GM23338 (cell line): ENCODE measurements at regions not wholly inside any gene's neighbourhood (a gene's known extent, or its start where the extent isn't known, plus 50 kb on each side); places are given as distances from the start of the nearest gene placed in this dataset.

Experiments used
- ATAC-seq: fragments of 200-7000 bp; cut with Tn5 transposase; 3 replicates; pipeline ENCODE4 v1.9.1; 2020
- DNase-seq: peaks from one replicate; pipeline ENCODE4 v3.0.0-alpha.2; 2015; ENCODE audit warnings: low spot score
- H2AFZ ChIP-seq: fragments of 200-600 bp; sonication (generic); 2 replicates; pipeline ENCODE4 v1.8.0; 2016; ENCODE audit warnings: antibody characterized with exemption, mild to moderate bottlenecking, moderate library complexity
- H3F3A ChIP-seq: fragments of 200-600 bp; sonication (generic); replicated peaks from 2 replicates; pipeline ENCODE4 v1.8.0; 2017; ENCODE audit warnings: antibody characterized with exemption, mixed run types, low read depth
- H3K27ac ChIP-seq: fragments of 200-600 bp; sonication (generic); 2 replicates; pipeline ENCODE4 v1.6.1; 2016; ENCODE audit warnings: low read depth
- H3K27me3 ChIP-seq: fragments of 200-600 bp; sonication (generic); 2 replicates; pipeline ENCODE4 v1.8.0; 2016; ENCODE audit warnings: mild to moderate bottlenecking, mixed run types, moderate library complexity; ENCODE audit not compliant: insufficient read depth
- H3K36me3 ChIP-seq: fragments of 200-600 bp; sonication (generic); 2 replicates; pipeline ENCODE4 v1.8.0; 2016; ENCODE audit warnings: mild to moderate bottlenecking; ENCODE audit not compliant: insufficient read depth
- H3K4me1 ChIP-seq: fragments of 200-600 bp; sonication (generic); 2 replicates; pipeline ENCODE4 v1.8.0; 2016; ENCODE audit warnings: mild to moderate bottlenecking, moderate library complexity; ENCODE audit not compliant: insufficient read depth
- H3K4me2 ChIP-seq: fragments of 200-600 bp; sonication (generic); 2 replicates; pipeline ENCODE4 v1.7.1; 2017; ENCODE audit warnings: mixed run types
- H3K4me3 ChIP-seq: fragments of 200-600 bp; sonication (generic); 2 replicates; pipeline ENCODE4 v1.6.1; 2016; ENCODE audit warnings: mixed run types
- H3K79me2 ChIP-seq: fragments of 200-600 bp; sonication (generic); replicated peaks from 2 replicates; pipeline ENCODE4 v1.8.0; 2017; ENCODE audit warnings: mild to moderate bottlenecking; ENCODE audit not compliant: insufficient read depth
- H3K9me2 ChIP-seq: fragments of 200-600 bp; sonication (generic); 2 replicates; pipeline ENCODE4 v1.8.0; 2017; ENCODE audit not compliant: insufficient read depth
- H4K20me1 ChIP-seq: fragments of 200-600 bp; sonication (generic); replicated peaks from 2 replicates; pipeline ENCODE4 v1.8.0; 2017; ENCODE audit warnings: mild to moderate bottlenecking; ENCODE audit not compliant: insufficient read depth
- H3K27ac Mint-ChIP-seq: 2 replicates; pipeline ENCODE4 v1.8.0; 2020; ENCODE audit warnings: inconsistent platforms, mild to moderate bottlenecking, moderate library complexity, mixed read lengths
- H3K27me3 Mint-ChIP-seq: 3 replicates; pipeline ENCODE4 v1.8.0; 2022; ENCODE audit warnings: low read depth, mild to moderate bottlenecking, moderate library complexity, mixed read lengths, inconsistent platforms; ENCODE audit not compliant: insufficient read depth, poor library complexity
- H3K36me3 Mint-ChIP-seq: 3 replicates; pipeline ENCODE4 v1.8.0; 2021; ENCODE audit warnings: low read depth, mild to moderate bottlenecking, inconsistent platforms, moderate library complexity, mixed read lengths
- H3K4me1 Mint-ChIP-seq: 3 replicates; pipeline ENCODE4 v1.8.0; 2020; ENCODE audit warnings: mild to moderate bottlenecking, inconsistent platforms, mixed read lengths
- H3K4me3 Mint-ChIP-seq: 3 replicates; pipeline ENCODE4 v1.8.0; 2021; ENCODE audit warnings: moderate library complexity, mild to moderate bottlenecking, inconsistent platforms, mixed read lengths
- H3K9me3 Mint-ChIP-seq: 3 replicates; pipeline ENCODE4 v1.8.0; 2020; ENCODE audit warnings: moderate library complexity, mild to moderate bottlenecking, inconsistent platforms, mixed read lengths
- CREB1 ChIP-seq: fragments of 250-450 bp; sonication (Bioruptor Pico); IDR thresholded peaks from 2 replicates; pipeline ENCODE4 v1.5.0; 2020; ENCODE audit warnings: low read depth, mild to moderate bottlenecking, moderate library complexity
- EZH2 ChIP-seq: fragments of 200-600 bp; sonication (generic); IDR thresholded peaks from one replicate; pipeline ENCODE4 v1.8.0; 2017; ENCODE audit warnings: antibody characterized with exemption, mild to moderate bottlenecking, low read depth; ENCODE audit not compliant: unreplicated experiment
- EZH2phosphoT487 ChIP-seq: fragments of 200-600 bp; sonication (generic); IDR thresholded peaks from one replicate; pipeline ENCODE4 v1.8.1; 2018; ENCODE audit warnings: antibody characterized with exemption; ENCODE audit not compliant: unreplicated experiment
- JUNB ChIP-seq: IDR thresholded peaks from one replicate; pipeline ENCODE4 v1.6.1; 2016; ENCODE audit warnings: antibody characterized with exemption; ENCODE audit not compliant: unreplicated experiment
- NANOG ChIP-seq: IDR thresholded peaks from 2 replicates; pipeline ENCODE4 v1.6.1; 2016; ENCODE audit warnings: antibody characterized with exemption, borderline replicate concordance
- POLR2AphosphoS5 ChIP-seq: IDR thresholded peaks from 2 replicates; pipeline ENCODE4 v1.6.1; 2016; ENCODE audit warnings: antibody characterized with exemption, low read depth
- STAT1 ChIP-seq: IDR thresholded peaks from one replicate; pipeline ENCODE4 v1.6.1; 2016; ENCODE audit warnings: antibody characterized with exemption; ENCODE audit not compliant: unreplicated experiment
- ZNF114 ChIP-seq: fragments of 250-450 bp; sonication (Bioruptor Pico); IDR thresholded peaks from 2 replicates; pipeline ENCODE4 v1.5.0; 2020; ENCODE audit warnings: mild to moderate bottlenecking, moderate library complexity
- ZNF331 ChIP-seq: fragments of 250-450 bp; sonication (Bioruptor Pico); IDR thresholded peaks from 2 replicates; pipeline ENCODE4 v1.5.0; 2020; ENCODE audit warnings: low read depth, mild to moderate bottlenecking, moderate library complexity
- TF ChIP-seq, protein P1 (sequence below): IDR thresholded peaks from 2 replicates; pipeline ENCODE4 v1.6.1; 2016; ENCODE audit warnings: antibody characterized with exemption
- TF ChIP-seq, protein P2 (sequence below), 2 experiments: fragments of 200-600 bp in 1 of 2; sonication (generic) in 1 of 2; conservative IDR thresholded peaks; 2 replicates each; pipeline versions ENCODE4 v1.5.1 to v1.6.1; 2016 to 2017; ENCODE audit warnings: antibody characterized with exemption in 2 of 2, low read depth in 2 of 2, mild to moderate bottlenecking in 2 of 2, moderate library complexity in 1 of 2
- TF ChIP-seq, protein P3 (sequence below): IDR thresholded peaks from one replicate; pipeline ENCODE4 v1.6.1; 2018; ENCODE audit warnings: antibody characterized with exemption; ENCODE audit not compliant: unreplicated experiment
- TF ChIP-seq, protein P4 (sequence below): fragments of 250-450 bp; sonication (Bioruptor Pico); IDR thresholded peaks from 2 replicates; pipeline ENCODE4 v1.5.0; 2020; ENCODE audit warnings: mild to moderate bottlenecking, moderate library complexity

DNA sequence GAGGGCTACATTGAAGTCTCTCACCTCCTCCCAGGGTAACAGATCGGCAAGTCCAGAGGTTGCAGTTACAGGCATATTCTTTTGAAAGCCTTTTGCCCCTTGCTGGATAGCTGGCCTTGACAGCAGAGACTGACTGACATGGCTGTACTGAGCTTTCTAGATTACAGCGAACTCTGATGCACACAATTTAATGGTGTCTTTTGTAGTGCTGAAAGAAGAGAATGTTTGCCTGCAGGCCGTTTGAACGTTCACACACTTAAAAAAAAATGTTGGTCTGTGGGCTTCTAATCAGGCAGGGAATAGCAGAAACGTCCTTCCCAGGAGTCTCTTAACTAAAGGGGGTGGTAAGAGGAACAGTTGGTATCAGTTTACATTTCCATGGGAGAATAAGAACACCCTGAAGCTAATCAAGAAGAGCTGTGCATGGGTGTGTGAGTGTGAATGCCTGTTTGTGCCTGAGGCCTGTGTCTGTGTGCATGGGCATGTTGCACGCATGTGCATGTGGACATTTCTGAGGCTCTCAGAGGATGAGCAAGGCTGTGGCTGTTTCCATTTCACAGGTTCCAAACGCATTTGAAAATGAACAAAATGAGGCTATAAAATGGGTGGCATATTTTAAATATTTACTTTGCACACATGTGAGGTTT, 213.9 kb upstream of the SSTR4 start:
- TF ChIP-seq CREB1 (CRISPR knock-in tag): no peak
- no peak for TF ChIP-seq EZH2phosphoT487
- TF ChIP-seq, protein P1, sequence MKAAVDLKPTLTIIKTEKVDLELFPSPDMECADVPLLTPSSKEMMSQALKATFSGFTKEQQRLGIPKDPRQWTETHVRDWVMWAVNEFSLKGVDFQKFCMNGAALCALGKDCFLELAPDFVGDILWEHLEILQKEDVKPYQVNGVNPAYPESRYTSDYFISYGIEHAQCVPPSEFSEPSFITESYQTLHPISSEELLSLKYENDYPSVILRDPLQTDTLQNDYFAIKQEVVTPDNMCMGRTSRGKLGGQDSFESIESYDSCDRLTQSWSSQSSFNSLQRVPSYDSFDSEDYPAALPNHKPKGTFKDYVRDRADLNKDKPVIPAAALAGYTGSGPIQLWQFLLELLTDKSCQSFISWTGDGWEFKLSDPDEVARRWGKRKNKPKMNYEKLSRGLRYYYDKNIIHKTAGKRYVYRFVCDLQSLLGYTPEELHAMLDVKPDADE: no peak
- TF ChIP-seq ZNF331: no peak
- TF ChIP-seq EZH2: no peak
- TF ChIP-seq ZNF114 (CRISPR knock-in tag): no peak
- no peak for TF ChIP-seq NANOG
- TF ChIP-seq, protein P2, sequence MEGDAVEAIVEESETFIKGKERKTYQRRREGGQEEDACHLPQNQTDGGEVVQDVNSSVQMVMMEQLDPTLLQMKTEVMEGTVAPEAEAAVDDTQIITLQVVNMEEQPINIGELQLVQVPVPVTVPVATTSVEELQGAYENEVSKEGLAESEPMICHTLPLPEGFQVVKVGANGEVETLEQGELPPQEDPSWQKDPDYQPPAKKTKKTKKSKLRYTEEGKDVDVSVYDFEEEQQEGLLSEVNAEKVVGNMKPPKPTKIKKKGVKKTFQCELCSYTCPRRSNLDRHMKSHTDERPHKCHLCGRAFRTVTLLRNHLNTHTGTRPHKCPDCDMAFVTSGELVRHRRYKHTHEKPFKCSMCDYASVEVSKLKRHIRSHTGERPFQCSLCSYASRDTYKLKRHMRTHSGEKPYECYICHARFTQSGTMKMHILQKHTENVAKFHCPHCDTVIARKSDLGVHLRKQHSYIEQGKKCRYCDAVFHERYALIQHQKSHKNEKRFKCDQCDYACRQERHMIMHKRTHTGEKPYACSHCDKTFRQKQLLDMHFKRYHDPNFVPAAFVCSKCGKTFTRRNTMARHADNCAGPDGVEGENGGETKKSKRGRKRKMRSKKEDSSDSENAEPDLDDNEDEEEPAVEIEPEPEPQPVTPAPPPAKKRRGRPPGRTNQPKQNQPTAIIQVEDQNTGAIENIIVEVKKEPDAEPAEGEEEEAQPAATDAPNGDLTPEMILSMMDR (conservative IDR thresholded peaks at IDR 0.05; ENCODE audit: low read depth in 2 of 2): no peak
- TF ChIP-seq, protein P3, sequence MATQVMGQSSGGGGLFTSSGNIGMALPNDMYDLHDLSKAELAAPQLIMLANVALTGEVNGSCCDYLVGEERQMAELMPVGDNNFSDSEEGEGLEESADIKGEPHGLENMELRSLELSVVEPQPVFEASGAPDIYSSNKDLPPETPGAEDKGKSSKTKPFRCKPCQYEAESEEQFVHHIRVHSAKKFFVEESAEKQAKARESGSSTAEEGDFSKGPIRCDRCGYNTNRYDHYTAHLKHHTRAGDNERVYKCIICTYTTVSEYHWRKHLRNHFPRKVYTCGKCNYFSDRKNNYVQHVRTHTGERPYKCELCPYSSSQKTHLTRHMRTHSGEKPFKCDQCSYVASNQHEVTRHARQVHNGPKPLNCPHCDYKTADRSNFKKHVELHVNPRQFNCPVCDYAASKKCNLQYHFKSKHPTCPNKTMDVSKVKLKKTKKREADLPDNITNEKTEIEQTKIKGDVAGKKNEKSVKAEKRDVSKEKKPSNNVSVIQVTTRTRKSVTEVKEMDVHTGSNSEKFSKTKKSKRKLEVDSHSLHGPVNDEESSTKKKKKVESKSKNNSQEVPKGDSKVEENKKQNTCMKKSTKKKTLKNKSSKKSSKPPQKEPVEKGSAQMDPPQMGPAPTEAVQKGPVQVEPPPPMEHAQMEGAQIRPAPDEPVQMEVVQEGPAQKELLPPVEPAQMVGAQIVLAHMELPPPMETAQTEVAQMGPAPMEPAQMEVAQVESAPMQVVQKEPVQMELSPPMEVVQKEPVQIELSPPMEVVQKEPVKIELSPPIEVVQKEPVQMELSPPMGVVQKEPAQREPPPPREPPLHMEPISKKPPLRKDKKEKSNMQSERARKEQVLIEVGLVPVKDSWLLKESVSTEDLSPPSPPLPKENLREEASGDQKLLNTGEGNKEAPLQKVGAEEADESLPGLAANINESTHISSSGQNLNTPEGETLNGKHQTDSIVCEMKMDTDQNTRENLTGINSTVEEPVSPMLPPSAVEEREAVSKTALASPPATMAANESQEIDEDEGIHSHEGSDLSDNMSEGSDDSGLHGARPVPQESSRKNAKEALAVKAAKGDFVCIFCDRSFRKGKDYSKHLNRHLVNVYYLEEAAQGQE: no peak
- TF ChIP-seq, protein P4, sequence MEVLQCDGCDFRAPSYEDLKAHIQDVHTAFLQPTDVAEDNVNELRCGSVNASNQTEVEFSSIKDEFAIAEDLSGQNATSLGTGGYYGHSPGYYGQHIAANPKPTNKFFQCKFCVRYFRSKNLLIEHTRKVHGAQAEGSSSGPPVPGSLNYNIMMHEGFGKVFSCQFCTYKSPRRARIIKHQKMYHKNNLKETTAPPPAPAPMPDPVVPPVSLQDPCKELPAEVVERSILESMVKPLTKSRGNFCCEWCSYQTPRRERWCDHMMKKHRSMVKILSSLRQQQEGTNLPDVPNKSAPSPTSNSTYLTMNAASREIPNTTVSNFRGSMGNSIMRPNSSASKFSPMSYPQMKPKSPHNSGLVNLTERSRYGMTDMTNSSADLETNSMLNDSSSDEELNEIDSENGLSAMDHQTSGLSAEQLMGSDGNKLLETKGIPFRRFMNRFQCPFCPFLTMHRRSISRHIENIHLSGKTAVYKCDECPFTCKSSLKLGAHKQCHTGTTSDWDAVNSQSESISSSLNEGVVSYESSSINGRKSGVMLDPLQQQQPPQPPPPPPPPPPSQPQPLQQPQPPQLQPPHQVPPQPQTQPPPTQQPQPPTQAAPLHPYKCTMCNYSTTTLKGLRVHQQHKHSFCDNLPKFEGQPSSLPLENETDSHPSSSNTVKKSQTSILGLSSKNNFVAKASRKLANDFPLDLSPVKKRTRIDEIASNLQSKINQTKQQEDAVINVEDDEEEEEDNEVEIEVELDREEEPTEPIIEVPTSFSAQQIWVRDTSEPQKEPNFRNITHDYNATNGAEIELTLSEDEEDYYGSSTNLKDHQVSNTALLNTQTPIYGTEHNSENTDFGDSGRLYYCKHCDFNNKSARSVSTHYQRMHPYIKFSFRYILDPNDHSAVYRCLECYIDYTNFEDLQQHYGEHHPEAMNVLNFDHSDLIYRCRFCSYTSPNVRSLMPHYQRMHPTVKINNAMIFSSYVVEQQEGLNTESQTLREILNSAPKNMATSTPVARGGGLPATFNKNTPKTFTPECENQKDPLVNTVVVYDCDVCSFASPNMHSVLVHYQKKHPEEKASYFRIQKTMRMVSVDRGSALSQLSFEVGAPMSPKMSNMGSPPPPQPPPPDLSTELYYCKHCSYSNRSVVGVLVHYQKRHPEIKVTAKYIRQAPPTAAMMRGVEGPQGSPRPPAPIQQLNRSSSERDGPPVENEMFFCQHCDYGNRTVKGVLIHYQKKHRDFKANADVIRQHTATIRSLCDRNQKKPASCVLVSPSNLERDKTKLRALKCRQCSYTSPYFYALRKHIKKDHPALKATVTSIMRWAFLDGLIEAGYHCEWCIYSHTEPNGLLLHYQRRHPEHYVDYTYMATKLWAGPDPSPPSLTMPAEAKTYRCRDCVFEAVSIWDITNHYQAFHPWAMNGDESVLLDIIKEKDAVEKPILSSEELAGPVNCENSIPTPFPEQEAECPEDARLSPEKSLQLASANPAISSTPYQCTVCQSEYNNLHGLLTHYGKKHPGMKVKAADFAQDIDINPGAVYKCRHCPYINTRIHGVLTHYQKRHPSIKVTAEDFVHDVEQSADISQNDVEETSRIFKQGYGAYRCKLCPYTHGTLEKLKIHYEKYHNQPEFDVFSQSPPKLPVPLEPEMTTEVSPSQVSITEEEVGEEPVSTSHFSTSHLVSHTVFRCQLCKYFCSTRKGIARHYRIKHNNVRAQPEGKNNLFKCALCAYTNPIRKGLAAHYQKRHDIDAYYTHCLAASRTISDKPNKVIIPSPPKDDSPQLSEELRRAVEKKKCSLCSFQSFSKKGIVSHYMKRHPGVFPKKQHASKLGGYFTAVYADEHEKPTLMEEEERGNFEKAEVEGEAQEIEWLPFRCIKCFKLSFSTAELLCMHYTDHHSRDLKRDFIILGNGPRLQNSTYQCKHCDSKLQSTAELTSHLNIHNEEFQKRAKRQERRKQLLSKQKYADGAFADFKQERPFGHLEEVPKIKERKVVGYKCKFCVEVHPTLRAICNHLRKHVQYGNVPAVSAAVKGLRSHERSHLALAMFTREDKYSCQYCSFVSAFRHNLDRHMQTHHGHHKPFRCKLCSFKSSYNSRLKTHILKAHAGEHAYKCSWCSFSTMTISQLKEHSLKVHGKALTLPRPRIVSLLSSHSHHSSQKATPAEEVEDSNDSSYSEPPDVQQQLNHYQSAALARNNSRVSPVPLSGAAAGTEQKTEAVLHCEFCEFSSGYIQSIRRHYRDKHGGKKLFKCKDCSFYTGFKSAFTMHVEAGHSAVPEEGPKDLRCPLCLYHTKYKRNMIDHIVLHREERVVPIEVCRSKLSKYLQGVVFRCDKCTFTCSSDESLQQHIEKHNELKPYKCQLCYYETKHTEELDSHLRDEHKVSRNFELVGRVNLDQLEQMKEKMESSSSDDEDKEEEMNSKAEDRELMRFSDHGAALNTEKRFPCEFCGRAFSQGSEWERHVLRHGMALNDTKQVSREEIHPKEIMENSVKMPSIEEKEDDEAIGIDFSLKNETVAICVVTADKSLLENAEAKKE (CRISPR knock-in tag): no peak
- TF ChIP-seq JUNB: no peak
- no peak for TF ChIP-seq POLR2AphosphoS5
- TF ChIP-seq STAT1: no peak
- H3K4me1 ChIP-seq: 0 out of 2 replicates have a peak, but pooled peaks cover 3% of the 10 kb centered on the region
- DNase-seq (no peak), ATAC-seq (no peak)
- Mint-ChIP-seq H3K4me3 (no peak overlapping the region), H3K4me1 (peaks cover 10% of the 10 kb centered on the region; the same call in 2 of the 3 replicates), H3K9me3 (no peaks in the 10 kb centered on the region), H3K27ac (peak overlapping the region; percentile 36; the same call in 1 of the 2 replicates), H3K36me3 (no peaks in the 10 kb centered on the region), H3K27me3 (no peaks in the 10 kb centered on the region)
- no peaks in the 10 kb centered on the region for H3F3A ChIP-seq
- H3K9me2 ChIP-seq: 0 out of 2 replicates have a peak, but pooled peaks cover 4% of the 10 kb centered on the region
- no peak overlapping the region for H3K4me2 ChIP-seq
- no peak overlapping the region for H3K4me3 ChIP-seq
- H3K27me3 ChIP-seq: no peaks in the 10 kb centered on the region
- H3K36me3 ChIP-seq: no peaks in the 10 kb centered on the region
- no peak overlapping the region for H2AFZ ChIP-seq
- H3K79me2 ChIP-seq: no peaks in the 10 kb centered on the region
- H3K27ac ChIP-seq: no peak overlapping the region
- no peaks in the 10 kb centered on the region for H4K20me1 ChIP-seq
